PC-3 (cell line): ENCODE measurements at regions not wholly inside any gene's neighbourhood (a gene's known extent, or its start where the extent isn't known, plus 50 kb on each side); places are given as distances from the start of the nearest gene placed in this dataset.

Experiments
- CTCF ChIP-seq: fragments of 300-600 bp; sonication (generic); conservative IDR thresholded peaks from 2 replicates; pipeline ENCODE4 v1.5.1; 2017; ENCODE audit warnings: antibody characterized with exemption, low read depth, mild to moderate bottlenecking, low read length
- EZH2phosphoT487 ChIP-seq: fragments of 300-600 bp; sonication (generic); IDR thresholded peaks from 2 replicates; pipeline ENCODE4 v1.6.1; 2018; ENCODE audit warnings: mild to moderate bottlenecking, antibody characterized with exemption, low read length, borderline replicate concordance

DNA sequence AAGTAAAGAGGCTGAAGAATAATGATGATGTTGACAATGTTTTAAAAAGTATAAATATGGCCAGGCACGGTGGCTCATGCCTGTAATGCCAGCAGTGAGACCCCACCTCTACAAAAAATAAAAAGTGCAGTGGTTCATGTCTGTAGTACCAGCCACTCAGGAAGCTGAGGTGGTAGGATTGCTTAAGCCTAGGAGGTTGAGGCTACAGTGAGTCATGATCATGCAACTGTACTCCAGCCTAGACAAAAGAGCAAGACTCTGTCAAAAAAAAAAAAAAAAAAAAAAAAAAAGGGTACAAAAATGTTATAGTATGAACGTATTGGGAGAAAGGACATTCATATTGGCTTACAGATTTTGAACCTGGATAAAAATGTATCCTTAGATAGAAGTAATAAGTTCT, 543.1 kb upstream of the IRAK1BP1 start:
- TF ChIP-seq CTCF (no peak), EZH2phosphoT487 (no peak)
